BE2C (cell line): ENCODE measurements at regions not wholly inside any gene's neighbourhood (a gene's known extent, or its start where the extent isn't known, plus 50 kb on each side); places are given as distances from the start of the nearest gene placed in this dataset.

ENCODE experiments used
- DNase-seq: peaks from one replicate; pipeline ENCODE4 v3.0.0-alpha.2; 2020
- H3K27me3 ChIP-seq: fragments of 250-450 bp; sonication (Bioruptor Pico); 2 replicates; pipeline ENCODE4 v1.5.1; 2020; ENCODE audit warnings: mild to moderate bottlenecking
- H3K36me3 ChIP-seq: fragments of 250-450 bp; sonication (Bioruptor Pico); 2 replicates; pipeline ENCODE4 v1.5.1; 2020; ENCODE audit warnings: mild to moderate bottlenecking
- H3K4me1 ChIP-seq: fragments of 250-450 bp; sonication (Bioruptor Pico); 2 replicates; pipeline ENCODE4 v1.5.1; 2020
- H3K4me3 ChIP-seq: 2 replicates; pipeline ENCODE4 v1.5.1; 2011; ENCODE audit warnings: low read depth, low read length
- H3K9me3 ChIP-seq: fragments of 250-450 bp; sonication (Bioruptor Pico); 2 replicates; pipeline ENCODE4 v1.5.1; 2020
- CTCF ChIP-seq: IDR thresholded peaks from 2 replicates; pipeline ENCODE4 v1.5.1; 2012; ENCODE audit warnings: mild to moderate bottlenecking, low read depth, low read length

- DNase-seq: peak; percentile 9
- Histone ChIP-seq H3K4me3 (no peak overlapping the region), H3K36me3 (no peaks in the 10 kb centered on the region), H3K27me3 (no peaks in the 10 kb centered on the region), H3K9me3 (no peaks in the 10 kb centered on the region), H3K4me1 (no peaks in the 10 kb centered on the region)
- no peak for TF ChIP-seq CTCF
Measured at GRCh38 chr3:102290241-102290640, 144.6 kb upstream of the ZPLD1 start.

- Histone ChIP-seq H3K27me3 (no peaks in the 10 kb centered on the region), H3K4me3 (no peak overlapping the region), H3K4me1 (no peaks in the 10 kb centered on the region), H3K36me3 (no peaks in the 10 kb centered on the region), H3K9me3 (no peaks in the 10 kb centered on the region)
- no peak for DNase-seq
- TF ChIP-seq CTCF: no peak
Measured at GRCh38 chr3:102295756-102296155, 139.1 kb upstream of the ZPLD1 start.

- TF ChIP-seq CTCF: no peak
- no peak for DNase-seq
- H3K4me3 ChIP-seq: no peak overlapping the region
- H3K9me3 ChIP-seq: no peaks in the 10 kb centered on the region
- no peaks in the 10 kb centered on the region for H3K4me1 ChIP-seq
- H3K27me3 ChIP-seq: no peaks in the 10 kb centered on the region
- H3K36me3 ChIP-seq: no peaks in the 10 kb centered on the region
Measured at GRCh38 chr3:102297072-102297658, 137.7 kb upstream of the ZPLD1 start.

GRCh38 chr3:102299125-102299877, 135.5 kb upstream of the ZPLD1 start:
- DNase-seq: no peak

GRCh38 chr3:102301155-102301880, 133.5 kb upstream of the ZPLD1 start:
- Histone ChIP-seq H3K4me3 (no peak overlapping the region), H3K4me1 (no peaks in the 10 kb centered on the region), H3K36me3 (no peaks in the 10 kb centered on the region), H3K27me3 (no peaks in the 10 kb centered on the region), H3K9me3 (no peaks in the 10 kb centered on the region)
- TF ChIP-seq CTCF: no peak
- DNase-seq: no peak

More at GRCh38 chr3:102299125-102299877, 135.5 kb upstream of the ZPLD1 start:
- no peak for TF ChIP-seq CTCF
- Histone ChIP-seq H3K4me1 (no peaks in the 10 kb centered on the region), H3K9me3 (no peaks in the 10 kb centered on the region), H3K36me3 (no peaks in the 10 kb centered on the region), H3K4me3 (no peak overlapping the region), H3K27me3 (no peaks in the 10 kb centered on the region)

GRCh38 chr3:102302020-102302419, 132.8 kb upstream of the ZPLD1 start:
- no peak for TF ChIP-seq CTCF
- no peaks in the 10 kb centered on the region for H3K27me3 ChIP-seq
- H3K4me1 ChIP-seq: no peaks in the 10 kb centered on the region
- no peak overlapping the region for H3K4me3 ChIP-seq
- H3K36me3 ChIP-seq: no peaks in the 10 kb centered on the region
- DNase-seq: no peak
- H3K9me3 ChIP-seq: no peaks in the 10 kb centered on the region
